Epithelial cell of proximal tubule (primary cell): ENCODE measurements at regions not wholly inside any gene's neighbourhood (a gene's known extent, or its start where the extent isn't known, plus 50 kb on each side); places are given as distances from the start of the nearest gene placed in this dataset.

Source experiments
- DNase-seq: peaks from one replicate; pipeline ENCODE4 v3.0.0-alpha.2; 2011; ENCODE audit warnings: low read depth
- H3K4me3 ChIP-seq: 2 replicates; pipeline ENCODE4 v1.5.1; 2011; ENCODE audit warnings: low read depth, mild to moderate bottlenecking, low read length
- CTCF ChIP-seq: conservative IDR thresholded peaks from 2 replicates; pipeline ENCODE4 v1.5.1; 2012; ENCODE audit warnings: low read depth, mild to moderate bottlenecking, low read length

GRCh38 chr7:55274156-55274555 lies 91.0 kb upstream of the LANCL2 start:
- H3K4me3 ChIP-seq = no peak overlapping the region
- no peak for DNase-seq
- TF ChIP-seq CTCF = no peak

- H3K4me3 ChIP-seq = no peak overlapping the region
- no peak for TF ChIP-seq CTCF
- DNase-seq = no peak
Measured at GRCh38 chr7:55275291-55276200, 89.6 kb upstream of the LANCL2 start.

GRCh38 chr7:55276572-55277295 lies 88.4 kb upstream of the LANCL2 start:
- no peak overlapping the region for H3K4me3 ChIP-seq
- no peak for TF ChIP-seq CTCF
- no peak for DNase-seq

GRCh38 chr7:55277916-55278315 lies 87.2 kb upstream of the LANCL2 start:
- no peak for DNase-seq
- no peak overlapping the region for H3K4me3 ChIP-seq
- no peak for TF ChIP-seq CTCF

- H3K4me3 ChIP-seq = no peak overlapping the region
- DNase-seq = no peak
- no peak for TF ChIP-seq CTCF
Measured at GRCh38 chr7:55278321-55278720, 86.8 kb upstream of the LANCL2 start.

GRCh38 chr7:55279080-55279845 lies 85.9 kb upstream of the LANCL2 start:
- TF ChIP-seq CTCF = no peak
- no peak for DNase-seq
- no peak overlapping the region for H3K4me3 ChIP-seq
